Sigmoid colon (tissue), 6 donors: ENCODE measurements at regions not wholly inside any gene's neighbourhood (a gene's known extent, or its start where the extent isn't known, plus 50 kb on each side); places are given as distances from the start of the nearest gene placed in this dataset.

Experiments
- DNase-seq: peaks from one replicate; pipeline ENCODE4 v3.0.0-alpha.2; 2019
- H3K27ac ChIP-seq, 4 donors: fragments of 200-600 bp; sonication (generic); one replicate each; pipeline ENCODE4 v1.5.1; 2016 to 2019; ENCODE audit warnings: mild to moderate bottlenecking in 1 of 4
- H3K27me3 ChIP-seq, 3 donors: fragments of 200-600 bp; sonication (generic); one replicate each; pipeline ENCODE4 v1.5.1; 2019; ENCODE audit warnings: mild to moderate bottlenecking in 1 of 3
- H3K36me3 ChIP-seq, 4 donors: fragments of 200-600 bp; sonication (generic); one replicate each; pipeline ENCODE4 v1.5.1; 2016 to 2019
- H3K4me1 ChIP-seq, 4 donors: fragments of 200-600 bp; sonication (generic); one replicate each; pipeline ENCODE4 v1.5.1; 2017 to 2019
- H3K4me3 ChIP-seq, 4 donors: fragments of 200-600 bp; sonication (generic); one replicate each; pipeline ENCODE4 v1.5.1; 2017 to 2019; ENCODE audit warnings: mild to moderate bottlenecking in 2 of 4, moderate library complexity in 1 of 4
- H3K9me3 ChIP-seq, 4 donors: fragments of 200-600 bp in 3 of 4; sonication (generic) in 3 of 4; one replicate each; pipeline versions ENCODE4 v1.5.1 to v1.6.1; 2013 to 2019
- CTCF ChIP-seq, 4 experiments: fragments of 450-650 bp in 3 of 4; fragments of 200-600 bp in 1 of 4; IDR thresholded peaks; one replicate each; pipeline ENCODE4 v1.5.1; 2016 to 2019; ENCODE audit warnings: antibody characterized with exemption in 4 of 4, mild to moderate bottlenecking in 3 of 4, moderate library complexity in 2 of 4
- EP300 ChIP-seq, 4 donors: sonication (generic); formaldehyde crosslinking; IDR thresholded peaks; one replicate each; pipeline ENCODE4 v1.6.1; 2017; ENCODE audit warnings: antibody characterized with exemption in 4 of 4
- POLR2A ChIP-seq, 2 donors: fragments of 450-650 bp; IDR thresholded peaks; one replicate each; pipeline ENCODE4 v1.6.1; 2016; ENCODE audit warnings: antibody characterized with exemption in 2 of 2, mild to moderate bottlenecking in 2 of 2, moderate library complexity in 2 of 2
- POLR2AphosphoS5 ChIP-seq, 4 donors: sonication (generic); formaldehyde crosslinking; IDR thresholded peaks; one replicate each; pipeline ENCODE4 v1.6.1; 2017; ENCODE audit warnings: antibody characterized with exemption in 4 of 4
- WGBS, 2 donors: extraction: QIAGEN DNeasy Blood & Tissue Kit; methylation state at CpG; one replicate each; pipeline ENCODE4 v1.1.7; 2013; 5-methylcytosine and 5-hydroxymethylcytosine counted together
- intact Hi-C: fragments of 100-400 bp; cut with DNase I; formaldehyde crosslinking; loops from one replicate; pipeline ENCODE4 v1.15.1; 2023
- donor health status: healthy with polysubstance abuse.
- donor health status: healthy.

GRCh38 chr2:106012001-106012590 lies 182.0 kb downstream of the UXS1 start:
- H3K9me3 ChIP-seq = peaks cover 0 to 8% (median 0%) of the 10 kb centered on the region in 4 donors
- no peaks in the 10 kb centered on the region for H3K36me3 ChIP-seq
- intact Hi-C loops = no loop called here
- no peak for DNase-seq
- TF ChIP-seq CTCF (IDR thresholded peaks at IDR 0.05) = no peak
- TF ChIP-seq POLR2AphosphoS5 (IDR thresholded peaks at IDR 0.05) = no peak
- TF ChIP-seq EP300 (IDR thresholded peaks at IDR 0.05) = no peak
- no peak for TF ChIP-seq POLR2A (IDR thresholded peaks at IDR 0.05)
- WGBS, 2 donors = 66 to 68% methylated on average over 4 of the region's 4 CpGs
- no peak overlapping the region for H3K27ac ChIP-seq
- H3K4me3 ChIP-seq = no peak overlapping the region
- no peaks in the 10 kb centered on the region for H3K4me1 ChIP-seq
- no peaks in the 10 kb centered on the region for H3K27me3 ChIP-seq

GRCh38 chr2:106011380-106011779 lies 182.7 kb downstream of the UXS1 start:
- Histone ChIP-seq H3K27ac (no peak overlapping the region), H3K4me1 (no peaks in the 10 kb centered on the region), H3K9me3 (peaks cover 0 to 12% (median 0%) of the 10 kb centered on the region in 4 donors), H3K27me3 (no peaks in the 10 kb centered on the region), H3K4me3 (no peak overlapping the region), H3K36me3 (no peaks in the 10 kb centered on the region)
- WGBS, 2 donors = 90 to 97% methylated on average over 2 of the region's 2 CpGs
- no peak for DNase-seq
- intact Hi-C loops = no loop called here
- TF ChIP-seq CTCF (IDR thresholded peaks at IDR 0.05) = no peak
- TF ChIP-seq POLR2AphosphoS5 (IDR thresholded peaks at IDR 0.05) = no peak

DNA sequence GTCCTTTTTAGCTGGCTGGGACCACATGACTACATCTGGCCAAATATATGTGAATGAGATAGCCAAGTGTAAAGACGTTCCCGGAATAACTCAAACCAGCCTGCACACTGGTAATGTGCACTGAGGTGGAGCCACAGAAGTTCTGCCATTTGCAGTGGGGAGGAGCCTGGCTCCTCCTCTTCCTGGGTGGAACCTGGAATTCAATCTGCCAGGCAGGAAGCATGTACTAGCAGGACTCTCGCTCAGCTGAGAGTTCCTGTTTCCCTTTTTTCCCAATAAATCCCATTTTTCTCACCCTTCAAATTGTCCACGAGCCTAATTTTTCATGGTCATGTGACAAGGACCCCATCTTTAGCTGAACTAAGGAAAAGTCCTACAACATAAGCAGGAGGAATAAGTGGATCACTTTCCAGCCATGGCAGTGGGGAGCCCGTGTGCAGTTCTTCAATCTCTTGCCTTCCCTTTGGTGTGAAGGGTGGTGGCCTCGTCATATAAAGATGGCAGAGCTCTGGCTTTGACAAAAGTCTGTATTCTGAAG lies 183.2 kb downstream of the UXS1 start:
- H3K36me3 ChIP-seq = no peaks in the 10 kb centered on the region
- intact Hi-C loops = no loop called here
- TF ChIP-seq POLR2A (IDR thresholded peaks at IDR 0.05) = no peak
- TF ChIP-seq POLR2AphosphoS5 (IDR thresholded peaks at IDR 0.05) = no peak
- no peak for TF ChIP-seq CTCF (IDR thresholded peaks at IDR 0.05)
- TF ChIP-seq EP300 (IDR thresholded peaks at IDR 0.05) = no peak
- 91 to 93% methylated on average over 6 of the region's 6 CpGs for WGBS, 2 donors
- no peak overlapping the region for H3K4me3 ChIP-seq
- DNase-seq = no peak
- H3K27ac ChIP-seq = no peak overlapping the region
- H3K9me3 ChIP-seq = peaks cover 0 to 13% (median under 1%) of the 10 kb centered on the region in 4 donors
- H3K27me3 ChIP-seq = no peaks in the 10 kb centered on the region
- no peaks in the 10 kb centered on the region for H3K4me1 ChIP-seq

- TF ChIP-seq EP300 (IDR thresholded peaks at IDR 0.05) = no peak
- DNase-seq = no peak
Measured at GRCh38 chr2:106009096-106009495, 185.0 kb downstream of the UXS1 start.

DNA sequence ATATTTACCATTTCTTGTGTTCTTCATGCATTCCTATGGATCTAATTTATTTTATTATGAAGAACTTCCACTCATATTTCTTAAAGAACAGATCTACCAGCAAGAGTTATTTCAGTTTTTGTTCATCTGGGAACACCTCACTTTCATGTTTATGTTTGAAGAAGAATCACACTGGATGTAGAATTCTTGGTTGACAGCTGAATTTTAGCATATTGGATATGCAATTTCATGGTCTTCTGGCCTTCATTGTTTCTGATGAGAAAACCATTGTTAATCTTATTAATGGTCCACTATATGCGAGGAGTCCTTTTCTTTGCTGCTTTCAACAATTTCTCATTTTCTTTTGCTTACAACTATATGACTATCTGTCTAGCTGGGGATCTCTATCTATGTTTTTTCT lies 189.2 kb downstream of the UXS1 start:
- peaks cover 0 to 14% (median 8%) of the 10 kb centered on the region in 4 donors for H3K9me3 ChIP-seq
- H3K27ac ChIP-seq = no peak overlapping the region
- no peaks in the 10 kb centered on the region for H3K36me3 ChIP-seq
- intact Hi-C loops = no loop called here
- no peak for TF ChIP-seq CTCF (IDR thresholded peaks at IDR 0.05)
- no peak for TF ChIP-seq EP300 (IDR thresholded peaks at IDR 0.05)
- TF ChIP-seq POLR2AphosphoS5 (IDR thresholded peaks at IDR 0.05) = no peak
- TF ChIP-seq POLR2A (IDR thresholded peaks at IDR 0.05) = no peak
- no peaks in the 10 kb centered on the region for H3K4me1 ChIP-seq
- 93 to 98% methylated on average over 1 of the region's 1 CpG for WGBS, 2 donors
- no peaks in the 10 kb centered on the region for H3K27me3 ChIP-seq
- H3K4me3 ChIP-seq = no peak overlapping the region
- DNase-seq = no peak

More at GRCh38 chr2:106009096-106009495, 185.0 kb downstream of the UXS1 start:
- no peaks in the 10 kb centered on the region for H3K36me3 ChIP-seq
- H3K27ac ChIP-seq = no peak overlapping the region
- 48 to 70% methylated on average over 1 of the region's 1 CpG for WGBS, 2 donors
- H3K4me1 ChIP-seq = no peaks in the 10 kb centered on the region
- no peaks in the 10 kb centered on the region for H3K27me3 ChIP-seq
- intact Hi-C loops = no loop called here
- peaks cover 0 to 13% (median 6%) of the 10 kb centered on the region in 4 donors for H3K9me3 ChIP-seq
- H3K4me3 ChIP-seq = no peak overlapping the region
